GM18499 (cell line): ENCODE measurements at regions not wholly inside any gene's neighbourhood (a gene's known extent, or its start where the extent isn't known, plus 50 kb on each side); places are given as distances from the start of the nearest gene placed in this dataset.
"Not testable (repeated sequence)": the region's sequence is repeated elsewhere in the genome, so short reads cannot be mapped to it uniquely, and the experiment has no call there.

Experiments
- ATAC-seq: cut with Tn5 transposase; IDR thresholded peaks from one replicate; pipeline ENCODE4 v1.9.1; 2021; ENCODE audit warnings: moderate number of reproducible peaks; ENCODE audit not compliant: insufficient read depth, unreplicated experiment

DNA sequence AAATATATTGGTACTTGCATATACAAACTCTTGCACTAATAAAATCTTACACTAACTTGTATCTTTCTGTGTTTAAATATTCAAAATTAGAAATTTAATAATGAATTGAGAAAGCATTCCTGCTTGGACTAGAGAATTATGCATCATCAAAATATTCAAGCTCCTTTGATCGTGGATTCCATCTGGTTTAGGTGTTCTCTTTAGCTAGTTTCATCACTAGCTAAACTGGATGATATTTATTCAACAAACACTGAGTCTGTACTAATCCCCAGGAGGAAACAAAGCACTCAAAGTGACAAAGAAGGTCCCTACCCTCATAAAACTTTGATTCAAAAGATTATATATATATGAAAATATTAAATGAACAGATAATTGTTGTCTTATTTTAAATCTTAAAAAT lies 1360.9 kb upstream of the ALCAM start:
- no peak for ATAC-seq

DNA sequence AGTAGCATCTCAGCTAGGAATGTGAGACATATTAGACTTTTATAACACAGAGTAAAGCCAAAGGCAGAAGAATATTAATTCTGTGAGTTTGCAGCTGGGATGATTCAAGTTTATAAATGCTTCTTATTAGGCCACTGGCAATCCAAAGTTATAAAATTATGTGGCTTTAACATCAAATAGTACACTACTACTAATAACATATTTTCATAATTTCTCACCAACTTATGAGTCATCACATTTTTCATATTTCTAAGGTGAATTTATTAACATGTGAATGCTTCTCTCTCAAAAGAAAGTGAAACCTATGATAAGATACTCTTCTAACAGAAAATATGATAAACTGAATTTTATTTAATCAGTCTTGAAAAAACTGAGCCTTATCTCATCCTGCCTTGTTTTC lies 1348.2 kb upstream of the ALCAM start:
- ATAC-seq = no peak

- no peak for ATAC-seq
Observed at GRCh38 chr3:104031598-104031997, 1335.1 kb upstream of the ALCAM start.

- no peak for ATAC-seq
Observed at GRCh38 chr3:104032283-104032682, 1334.4 kb upstream of the ALCAM start.

- peak; percentile 87 for ATAC-seq
Observed at GRCh38 chr3:104040896-104041295, 1325.8 kb upstream of the ALCAM start.

GRCh38 chr3:104043001-104043543 lies 1323.6 kb upstream of the ALCAM start:
- not testable (repeated sequence) for ATAC-seq

DNA sequence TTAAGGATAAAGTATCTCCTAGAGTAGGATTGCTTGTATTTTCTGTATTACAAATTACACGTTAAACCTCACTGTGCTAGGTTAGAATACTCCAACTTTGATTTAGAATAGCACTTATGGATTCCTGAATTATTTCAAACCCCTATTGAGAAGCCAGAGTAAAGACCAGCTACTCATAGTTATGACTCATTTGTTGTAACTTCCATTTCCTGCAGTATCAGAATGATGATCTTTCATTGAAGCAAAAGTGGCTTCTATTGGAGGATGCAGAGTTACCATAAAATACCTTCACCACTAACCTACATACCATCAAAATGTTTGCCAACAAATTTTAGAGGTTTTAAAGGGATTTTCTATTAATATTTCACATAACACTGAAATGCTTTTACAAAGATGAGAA lies 1322.7 kb upstream of the ALCAM start:
- ATAC-seq = no peak

- ATAC-seq = no peak
Observed at GRCh38 chr3:104066658-104067057, 1300.1 kb upstream of the ALCAM start.

GRCh38 chr3:104069114-104069513 lies 1297.6 kb upstream of the ALCAM start:
- no peak for ATAC-seq

DNA sequence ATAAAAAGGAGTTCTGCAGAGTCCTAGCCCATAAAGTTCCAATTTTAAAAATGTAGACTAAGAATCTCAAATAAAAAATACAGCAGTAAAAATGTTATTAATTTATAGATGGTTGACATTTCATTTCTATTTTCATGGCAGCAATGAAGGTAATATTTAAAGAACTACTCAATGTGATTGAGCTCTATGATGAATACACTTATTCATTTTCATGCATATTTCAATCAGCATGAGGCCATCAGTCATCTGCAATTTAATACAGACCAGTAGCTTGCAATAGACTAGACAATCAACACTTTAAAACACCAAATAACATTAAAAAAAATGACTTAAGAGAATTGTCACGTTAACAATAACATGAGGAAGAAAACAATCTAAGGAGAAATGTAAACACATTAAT lies 1295.8 kb upstream of the ALCAM start:
- ATAC-seq = no peak

DNA sequence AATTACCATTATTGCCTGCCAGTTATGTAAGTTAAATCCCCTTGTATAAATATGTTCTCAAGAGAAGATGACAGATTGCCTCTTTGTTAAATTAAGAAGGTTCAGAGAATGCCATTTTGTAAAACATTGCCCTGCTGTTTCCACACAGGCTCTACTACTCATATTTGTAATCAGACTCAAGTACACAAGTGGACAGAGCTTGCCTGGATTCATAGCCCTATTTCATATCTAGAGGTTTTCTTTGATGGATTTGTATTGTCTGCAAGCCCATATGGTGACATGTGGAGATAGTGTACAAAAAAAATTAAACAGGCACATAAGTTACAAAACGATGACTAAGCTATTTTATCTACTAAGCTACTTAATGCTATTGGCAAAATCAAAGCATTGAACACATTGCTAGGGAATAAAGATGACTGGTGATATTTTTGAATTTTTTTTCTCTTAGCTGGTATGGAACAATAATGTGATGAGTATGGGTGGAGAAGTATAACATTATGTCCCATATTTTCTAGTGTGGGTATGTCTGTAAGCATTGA lies 1286.6 kb upstream of the ALCAM start:
- ATAC-seq = no peak

DNA sequence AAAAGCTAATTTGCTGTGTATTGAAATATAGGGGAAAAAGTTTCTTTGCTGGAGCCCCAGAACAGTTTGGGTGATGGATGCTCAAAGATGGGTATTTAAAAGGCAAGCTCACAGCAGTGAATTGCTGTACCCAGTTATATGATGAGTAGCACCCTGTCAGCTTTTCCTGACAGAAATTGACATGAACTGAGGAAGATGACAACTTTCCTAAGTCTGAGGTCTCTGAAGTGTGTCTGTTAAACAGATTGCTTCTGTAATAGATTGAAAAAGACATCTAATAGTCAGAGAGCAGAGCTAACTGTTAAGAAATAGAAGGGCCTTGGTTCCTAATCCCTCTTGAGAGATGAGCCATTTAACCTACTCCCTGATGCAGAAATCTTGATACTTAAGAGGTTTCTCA lies 1278.0 kb upstream of the ALCAM start:
- ATAC-seq = no peak

DNA sequence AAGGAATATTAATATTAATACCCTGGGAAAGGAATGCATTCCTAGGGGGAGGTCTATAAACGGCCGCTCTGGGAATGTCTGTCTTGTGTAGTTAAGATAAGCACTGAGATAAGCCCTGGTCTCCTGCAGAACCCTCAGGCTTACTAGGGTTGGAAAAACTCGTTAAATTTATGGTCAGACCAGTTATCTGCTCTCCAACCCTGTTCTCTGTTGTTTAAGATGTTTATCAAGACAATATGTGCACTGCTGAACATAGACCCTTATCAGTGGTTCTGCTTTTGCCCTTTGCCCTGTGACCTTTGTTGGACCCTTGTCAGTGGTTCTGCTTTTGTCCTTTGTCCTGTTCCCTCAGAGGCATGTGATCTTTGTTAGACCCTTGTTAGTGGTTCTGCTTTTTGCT lies 1276.7 kb upstream of the ALCAM start:
- not testable (repeated sequence) for ATAC-seq

DNA sequence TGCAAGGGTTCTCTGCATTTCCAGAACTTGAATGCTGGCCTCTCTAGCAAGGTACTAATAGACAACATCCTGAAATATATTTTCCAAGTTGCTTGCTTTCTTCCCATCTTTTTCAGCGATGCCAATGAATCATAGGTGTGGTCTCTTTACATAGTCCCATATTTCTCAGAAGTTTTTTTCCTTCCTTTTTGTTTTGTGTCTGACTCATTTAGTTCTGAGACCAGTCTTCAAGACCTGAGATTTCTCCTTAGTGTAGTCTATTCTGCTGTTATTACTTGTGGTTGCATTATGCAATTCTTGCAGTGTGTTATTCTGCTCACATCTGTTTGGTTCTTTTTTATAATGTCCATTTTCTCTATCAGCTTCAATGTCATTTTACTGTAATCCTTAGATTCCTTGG lies 1265.0 kb upstream of the ALCAM start:
- no peak for ATAC-seq

GRCh38 chr3:104102386-104102785 lies 1264.3 kb upstream of the ALCAM start:
- peak; percentile 97 for ATAC-seq

DNA sequence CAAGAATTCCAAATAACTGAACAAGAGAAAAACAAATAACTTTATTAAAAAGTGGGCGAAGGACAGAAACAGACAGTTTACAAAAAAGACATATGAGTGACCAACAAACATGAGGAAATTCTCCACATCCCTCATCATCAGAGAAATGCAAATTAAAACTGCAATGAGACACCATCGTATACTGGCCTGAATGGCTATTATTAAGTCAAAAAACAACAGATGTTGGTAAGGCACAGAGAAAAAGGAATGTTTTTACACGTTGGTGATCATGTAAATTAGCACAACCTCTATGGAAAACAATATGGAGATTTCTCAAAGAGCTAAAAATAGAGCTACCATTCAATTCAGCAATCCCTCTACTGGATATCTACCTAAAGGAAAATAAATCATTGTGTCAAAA lies 1260.4 kb upstream of the ALCAM start:
- ATAC-seq = no peak

- ATAC-seq = no peak
Observed at GRCh38 chr3:104108522-104108921, 1258.2 kb upstream of the ALCAM start.

DNA sequence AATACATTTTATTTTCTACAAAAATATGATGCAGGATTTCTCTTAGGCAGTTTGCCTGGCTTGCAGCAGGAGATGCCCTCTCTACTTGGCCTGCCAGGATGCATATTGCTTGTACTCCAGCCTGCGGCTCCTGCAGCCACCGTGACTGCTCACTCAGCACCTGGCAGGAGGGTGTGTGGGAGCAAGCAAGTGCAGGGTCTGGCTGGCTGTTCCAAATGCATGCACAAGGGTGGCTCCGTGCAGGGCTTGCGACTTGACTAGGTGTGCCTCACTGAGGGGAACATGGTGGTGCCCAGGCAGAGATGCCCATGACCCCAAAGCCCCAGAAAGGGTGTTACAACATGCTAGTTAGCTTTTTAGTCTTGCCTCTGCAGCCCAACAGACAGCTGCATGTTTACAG lies 1240.2 kb upstream of the ALCAM start:
- ATAC-seq = no peak

- ATAC-seq = no peak
Observed at GRCh38 chr3:104126864-104127553, 1239.7 kb upstream of the ALCAM start.

- no peak for ATAC-seq
Observed at GRCh38 chr3:104127830-104128229, 1238.9 kb upstream of the ALCAM start.

GRCh38 chr3:104132566-104133403 lies 1233.9 kb upstream of the ALCAM start:
- ATAC-seq = no peak
